ENCODE measurements at regions not wholly inside any gene's neighbourhood (a gene's known extent, or its start where the extent isn't known, plus 50 kb on each side); places are given as distances from the start of the nearest gene placed in this dataset.

DNA sequence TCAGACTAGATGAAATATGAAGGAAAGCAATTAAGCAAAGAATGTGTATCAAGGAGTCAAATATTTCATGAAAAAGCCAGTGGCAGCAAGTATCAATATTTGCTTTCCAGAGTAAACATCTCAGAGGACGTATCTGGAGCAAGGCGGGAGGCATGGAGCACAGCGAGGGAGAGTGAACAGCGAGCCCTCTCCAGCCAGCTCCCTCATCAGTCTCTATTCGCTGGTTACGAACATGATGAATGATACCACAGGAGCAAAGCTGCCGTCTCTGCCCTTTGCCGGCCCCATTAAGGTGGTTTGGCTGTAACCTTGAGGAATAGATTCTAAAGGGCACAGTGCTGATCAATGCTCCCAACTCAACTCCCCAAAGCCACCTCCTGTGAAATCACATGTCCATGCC is 95.8 kb downstream of the CCNA1 start:
- Mint-ChIP-seq H3K36me3 (ENCODE audit: low read depth) (no peaks in the 10 kb centered on the region), H3K4me3 (no peak overlapping the region), H3K9me3 (peaks cover 34% of the 10 kb centered on the region), H3K27ac (no peak overlapping the region), H3K4me1 (ENCODE audit: low read depth) (no peaks in the 10 kb centered on the region), H3K27me3 (ENCODE audit: insufficient read depth) (no peaks in the 10 kb centered on the region; the same call in 1 of the 2 replicates)
- DNase-seq = no peak
- TF ChIP-seq CTCF (IDR thresholded peaks at IDR 0.05) = no peak

DNA sequence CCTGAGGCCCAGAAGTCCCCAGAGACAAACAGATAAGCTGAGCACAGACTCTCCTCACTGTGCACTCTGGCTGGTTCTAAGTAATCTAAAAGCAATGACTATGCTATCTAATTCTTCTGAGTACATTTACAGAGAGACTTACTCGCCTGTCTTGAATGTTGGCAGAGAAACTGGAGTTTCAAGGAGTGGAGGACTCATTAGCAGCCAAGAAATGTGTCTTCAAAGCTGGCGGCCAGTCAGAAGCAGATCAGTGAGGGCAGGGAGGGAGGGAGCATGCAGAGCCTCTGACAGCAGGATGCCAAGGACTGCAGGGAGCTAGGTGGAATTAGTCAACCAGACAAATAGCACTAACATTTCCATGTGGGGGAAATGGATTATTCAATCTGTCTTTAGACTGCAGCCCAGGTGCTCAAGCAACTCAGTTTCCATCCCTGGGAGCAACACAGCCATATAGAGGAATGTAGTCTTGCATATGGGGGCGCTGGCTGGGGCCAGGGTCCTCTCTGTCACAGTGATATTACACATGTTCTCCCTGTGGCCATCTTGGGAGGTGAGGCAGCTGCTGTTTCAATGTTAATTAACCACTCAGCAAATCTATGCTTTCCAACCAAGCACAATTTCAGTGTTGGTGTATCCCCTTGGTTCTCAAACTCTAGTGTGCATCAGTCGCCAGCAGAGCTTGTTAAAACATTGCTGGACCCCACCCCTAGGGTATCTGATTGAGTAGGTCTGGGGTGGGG is 97.9 kb downstream of the CCNA1 start:
- no peaks in the 10 kb centered on the region for H3K4me1 Mint-ChIP-seq (ENCODE audit: low read depth)
- H3K4me3 Mint-ChIP-seq = no peak overlapping the region
- no peak for DNase-seq
- peaks cover 34% of the 10 kb centered on the region for H3K9me3 Mint-ChIP-seq
- TF ChIP-seq CTCF (IDR thresholded peaks at IDR 0.05) = no peak
- H3K27me3 Mint-ChIP-seq (ENCODE audit: insufficient read depth) = no peaks in the 10 kb centered on the region; the same call in 1 of the 2 replicates
- no peaks in the 10 kb centered on the region for H3K36me3 Mint-ChIP-seq (ENCODE audit: low read depth)
- no peak overlapping the region for H3K27ac Mint-ChIP-seq

DNA sequence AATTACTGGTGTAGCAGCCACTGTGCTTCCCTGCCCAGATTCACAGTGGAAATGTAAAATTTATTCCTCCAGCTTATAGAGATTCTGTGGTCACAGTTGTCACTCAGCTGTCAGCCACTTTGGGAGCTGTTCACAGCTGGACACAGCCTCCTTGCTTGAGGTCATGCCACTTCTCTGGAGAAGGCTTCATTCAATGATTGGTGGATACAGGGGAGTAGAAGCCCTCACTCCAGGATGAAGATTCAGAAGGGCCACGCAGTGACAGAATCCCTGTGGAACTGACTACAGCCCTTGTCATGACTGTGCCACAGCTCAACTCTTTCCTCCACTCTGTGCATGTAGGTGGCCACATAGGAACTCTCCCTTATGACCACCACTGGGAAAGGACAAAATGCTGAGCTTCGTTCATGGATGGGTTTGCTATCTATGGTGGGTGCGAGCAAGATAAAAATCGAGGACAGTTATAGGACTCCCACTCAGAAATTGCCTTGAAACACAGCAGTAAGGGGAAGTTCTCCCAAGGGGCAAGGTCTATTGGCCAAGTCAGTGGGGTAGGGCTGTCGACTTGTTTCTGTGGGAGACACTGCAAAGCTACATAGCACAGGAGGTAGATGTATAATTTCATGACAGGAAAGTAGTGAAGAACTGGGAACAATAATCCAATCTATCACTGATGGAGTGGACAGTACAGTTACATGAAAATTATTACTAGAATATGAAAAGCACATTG is 98.7 kb downstream of the CCNA1 start:
- no peak overlapping the region for H3K4me3 Mint-ChIP-seq
- H3K27me3 Mint-ChIP-seq (ENCODE audit: insufficient read depth) = no peaks in the 10 kb centered on the region; the same call in 1 of the 2 replicates
- H3K36me3 Mint-ChIP-seq (ENCODE audit: low read depth) = no peaks in the 10 kb centered on the region
- no peak for TF ChIP-seq CTCF (IDR thresholded peaks at IDR 0.05)
- no peak overlapping the region for H3K27ac Mint-ChIP-seq
- no peaks in the 10 kb centered on the region for H3K4me1 Mint-ChIP-seq (ENCODE audit: low read depth)
- DNase-seq = no peak
- peaks cover 31% of the 10 kb centered on the region for H3K9me3 Mint-ChIP-seq

DNA sequence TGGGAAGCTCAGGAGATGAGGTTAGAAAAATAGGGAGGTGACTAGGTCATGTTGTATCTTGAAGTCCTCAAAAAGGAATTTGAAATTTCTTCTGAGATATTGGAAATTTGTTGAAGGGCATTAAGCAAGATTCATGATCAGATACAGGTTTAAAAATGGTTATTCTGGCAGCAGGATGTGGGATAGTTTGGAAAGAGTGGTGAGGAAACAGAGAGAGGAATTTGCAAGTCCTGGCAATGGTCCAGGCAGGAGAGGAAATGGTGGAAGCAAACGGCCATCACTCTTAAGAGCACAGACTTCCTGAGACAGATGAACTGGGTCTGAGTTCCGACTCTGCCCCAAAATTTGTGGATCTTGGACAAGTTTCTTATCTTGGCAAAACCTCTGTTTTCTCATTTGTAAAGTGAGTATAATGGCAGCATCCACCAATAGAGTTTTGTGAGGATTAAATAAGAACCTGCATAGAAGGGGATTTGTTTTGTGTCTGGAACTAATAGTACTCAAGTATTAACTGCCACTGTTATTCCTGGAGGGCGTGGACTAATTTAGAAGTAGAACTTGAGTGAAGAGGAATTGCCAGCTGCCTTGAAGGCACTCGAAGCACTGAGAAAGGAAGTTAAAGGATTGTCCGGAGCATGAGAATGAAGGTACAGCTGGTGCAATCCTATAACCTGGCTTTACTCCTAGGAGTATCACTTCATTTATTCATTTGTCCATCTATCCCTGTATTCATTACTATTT is 99.6 kb downstream of the CCNA1 start:
- no peak for DNase-seq
- Mint-ChIP-seq H3K4me3 (no peak overlapping the region), H3K36me3 (ENCODE audit: low read depth) (no peaks in the 10 kb centered on the region), H3K9me3 (peaks cover 24% of the 10 kb centered on the region), H3K27me3 (ENCODE audit: insufficient read depth) (no peaks in the 10 kb centered on the region; the same call in 1 of the 2 replicates), H3K4me1 (ENCODE audit: low read depth) (no peaks in the 10 kb centered on the region), H3K27ac (no peak overlapping the region)
- no peak for TF ChIP-seq CTCF (IDR thresholded peaks at IDR 0.05)

GRCh38 chr13:36533806-36534205 is 101.5 kb downstream of the CCNA1 start:
- DNase-seq = no peak
- no peak for TF ChIP-seq CTCF (IDR thresholded peaks at IDR 0.05)
- Mint-ChIP-seq H3K36me3 (ENCODE audit: low read depth) (no peaks in the 10 kb centered on the region), H3K9me3 (peaks cover 33% of the 10 kb centered on the region), H3K27me3 (ENCODE audit: insufficient read depth) (no peaks in the 10 kb centered on the region; the same call in 1 of the 2 replicates), H3K27ac (no peak overlapping the region), H3K4me1 (ENCODE audit: low read depth) (no peaks in the 10 kb centered on the region), H3K4me3 (no peak overlapping the region)

Data from HFFc6 (cell line).